SK-N-SH (cell line): ENCODE measurements at regions not wholly inside any gene's neighbourhood (a gene's known extent, or its start where the extent isn't known, plus 50 kb on each side); places are given as distances from the start of the nearest gene placed in this dataset.

Experiments used
- CTCF ChIA-PET: fragments of 300-600, 350-600 bp; formaldehyde crosslinking; extraction: SDS; loops from one replicate; lab custom pipeline; 2021; lab: Yijun Ruan, JAX
- POLR2A ChIA-PET: fragments of 350-600 bp; sonication (Branson Sonifier 250); formaldehyde crosslinking; extraction: SDS; loops from one replicate; lab custom pipeline; 2020; ENCODE audit warnings: antibody characterized with exemption, inconsistent platforms; lab: Yijun Ruan, JAX
- DNase-seq: peaks from one replicate; pipeline ENCODE4 v3.0.0; 2012
- H2AFZ ChIP-seq: fragments of 200-600 bp; sonication (generic); 2 replicates; pipeline ENCODE4 v1.8.1; 2016; ENCODE audit warnings: antibody characterized with exemption, mild to moderate bottlenecking, low read depth
- H3F3A ChIP-seq: fragments of 200-600 bp; sonication (generic); replicated peaks from 2 replicates; pipeline ENCODE3; 2016; ENCODE audit warnings: antibody characterized with exemption, mild to moderate bottlenecking; ENCODE audit not compliant: insufficient read depth
- H3K27ac ChIP-seq, 2 experiments: fragments of 200-500 bp in 1 of 2; fragments of 200-600 bp in 1 of 2; sonication (Bioruptor generic) in 1 of 2; sonication (generic), shearing (Covaris generic) in 1 of 2; 2 replicates each; pipeline versions ENCODE4 v1.5.1 to v1.6.1; 2014 to 2016; ENCODE audit warnings: low read depth in 2 of 2, inconsistent platforms in 1 of 2, low read length in 1 of 2, mild to moderate bottlenecking in 1 of 2, mixed read lengths in 1 of 2
- H3K27me3 ChIP-seq: fragments of 200-600 bp; sonication (generic), shearing (Covaris generic); 2 replicates; pipeline ENCODE4 v1.6.1; 2016; ENCODE audit warnings: mixed run types; ENCODE audit not compliant: insufficient read depth
- H3K36me3 ChIP-seq, 2 experiments: fragments of 200-500 bp in 1 of 2; fragments of 200-600 bp in 1 of 2; sonication (Bioruptor generic) in 1 of 2; sonication (generic) in 1 of 2; replicated peaks in 1 of 2; 2 replicates each; pipeline versions ENCODE3 to v1.5.1; 2014 to 2016; ENCODE audit warnings: low read length in 1 of 2, mild to moderate bottlenecking in 1 of 2; ENCODE audit not compliant: insufficient read depth in 2 of 2, control insufficient read depth in 1 of 2
- H3K4me1 ChIP-seq, 2 experiments: fragments of 200-500 bp in 1 of 2; fragments of 200-600 bp in 1 of 2; sonication (Bioruptor generic) in 1 of 2; sonication (generic), shearing (Covaris generic) in 1 of 2; 2 replicates each; pipeline versions ENCODE4 v1.5.1 to v1.6.1; 2014 to 2016; ENCODE audit warnings: low read depth in 1 of 2, low read length in 1 of 2, mixed run types in 1 of 2; ENCODE audit not compliant: insufficient read depth in 2 of 2, control insufficient read depth in 1 of 2
- H3K4me2 ChIP-seq: fragments of 200-600 bp; sonication (generic), shearing (Covaris generic); 2 replicates; pipeline ENCODE4 v1.6.1; 2017; ENCODE audit warnings: mixed run types
- H3K4me3 ChIP-seq, 2 experiments: fragments of 200-500 bp in 1 of 2; fragments of 200-600 bp in 1 of 2; sonication (Bioruptor generic) in 1 of 2; sonication (generic), shearing (Covaris generic) in 1 of 2; 2 replicates each; pipeline versions ENCODE4 v1.5.1 to v1.8.1; 2014 to 2016; ENCODE audit warnings: low read depth in 2 of 2, inconsistent platforms in 1 of 2, low read length in 1 of 2, mild to moderate bottlenecking in 1 of 2, mixed read lengths in 1 of 2, moderate library complexity in 1 of 2
- H3K79me2 ChIP-seq: fragments of 200-600 bp; sonication (generic); 2 replicates; pipeline ENCODE4 v1.8.1; 2017; ENCODE audit warnings: mild to moderate bottlenecking; ENCODE audit not compliant: insufficient read depth
- H3K9ac ChIP-seq: fragments of 200-600 bp; sonication (generic); 2 replicates; pipeline ENCODE4 v1.6.1; 2017; ENCODE audit warnings: mixed run types
- H3K9me2 ChIP-seq: fragments of 200-600 bp; sonication (generic); 2 replicates; pipeline ENCODE4 v1.6.1; 2017; ENCODE audit warnings: mixed run types
- H3K9me3 ChIP-seq: fragments of 200-600 bp; sonication (generic); 2 replicates; pipeline ENCODE4 v1.6.1; 2017; ENCODE audit warnings: mixed run types, mild to moderate bottlenecking, moderate library complexity
- H4K20me1 ChIP-seq: fragments of 200-600 bp; sonication (generic); 2 replicates; pipeline ENCODE4 v1.6.1; 2017; ENCODE audit warnings: mild to moderate bottlenecking, mixed run types; ENCODE audit not compliant: insufficient read depth
- CHD2 ChIP-seq: fragments of 150-350 bp; IDR thresholded peaks from 2 replicates; pipeline ENCODE4 v1.6.1; 2018; ENCODE audit warnings: low read length; ENCODE audit not compliant: partially characterized antibody
- EP300 ChIP-seq, 2 experiments: IDR thresholded peaks; 2 replicates each; pipeline versions ENCODE4 v1.4.0 to v1.6.1; 2012; ENCODE audit warnings: borderline replicate concordance in 1 of 2, low read depth in 1 of 2, low read length in 1 of 2
- FOSL2 ChIP-seq: IDR thresholded peaks from 2 replicates; pipeline ENCODE4 v1.4.0; 2012; ENCODE audit warnings: low read depth, mild to moderate bottlenecking, moderate library complexity, borderline replicate concordance
- FOXJ3 ChIP-seq: sonication (generic); formaldehyde crosslinking; IDR thresholded peaks from 2 replicates; pipeline ENCODE4 v1.5.1; 2020; ENCODE audit warnings: mild to moderate bottlenecking, missing genetic modification reagents
- FOXM1 ChIP-seq: IDR thresholded peaks from 2 replicates; pipeline ENCODE4 v1.4.0; 2012; ENCODE audit warnings: low read depth, mild to moderate bottlenecking
- GABPA ChIP-seq: IDR thresholded peaks from 2 replicates; pipeline ENCODE4 v1.4.0; 2012; ENCODE audit warnings: low read depth, mild to moderate bottlenecking
- JUND ChIP-seq: IDR thresholded peaks from 2 replicates; pipeline ENCODE4 v1.4.0; 2012
- MAX ChIP-seq: IDR thresholded peaks from 2 replicates; pipeline ENCODE4 v1.4.0; 2012; ENCODE audit warnings: low read depth
- MEF2A ChIP-seq: IDR thresholded peaks from 2 replicates; pipeline ENCODE4 v1.4.0; 2012; ENCODE audit warnings: low read depth, borderline replicate concordance
- MXI1 ChIP-seq: IDR thresholded peaks from 2 replicates; pipeline ENCODE4 v1.6.1; 2012; ENCODE audit warnings: mild to moderate bottlenecking, low read depth, low read length, improper control_type of control experiment
- NRF1 ChIP-seq: IDR thresholded peaks from 2 replicates; pipeline ENCODE4 v1.6.1; 2012; ENCODE audit warnings: low read depth, mild to moderate bottlenecking, low read length
- REST ChIP-seq: IDR thresholded peaks from 2 replicates; pipeline ENCODE4 v1.6.1; 2012; ENCODE audit warnings: mild to moderate bottlenecking, low read depth, low read length, moderate library complexity
- RXRA ChIP-seq: IDR thresholded peaks from 2 replicates; pipeline ENCODE4 v1.4.0; 2012; ENCODE audit warnings: low read depth, mild to moderate bottlenecking, borderline replicate concordance
- SIN3A ChIP-seq: IDR thresholded peaks from 2 replicates; pipeline ENCODE4 v1.6.1; 2012; ENCODE audit warnings: low read depth, mild to moderate bottlenecking, low read length, moderate library complexity, borderline replicate concordance
- TAF1 ChIP-seq: IDR thresholded peaks from 2 replicates; pipeline ENCODE4 v1.6.1; 2012; ENCODE audit warnings: low read depth, mild to moderate bottlenecking, low read length, moderate library complexity, borderline replicate concordance
- TCF12 ChIP-seq: IDR thresholded peaks from 2 replicates; pipeline ENCODE4 v1.4.0; 2012
- TEAD4 ChIP-seq: IDR thresholded peaks from 2 replicates; pipeline ENCODE4 v1.4.0; 2012; ENCODE audit warnings: mild to moderate bottlenecking, borderline replicate concordance; ENCODE audit not compliant: insufficient read depth
- USF1 ChIP-seq: IDR thresholded peaks from 2 replicates; pipeline ENCODE4 v1.4.0; 2012; ENCODE audit warnings: low read depth, borderline replicate concordance
- ZBTB33 ChIP-seq: IDR thresholded peaks from 2 replicates; pipeline ENCODE4 v1.4.0; 2012; ENCODE audit warnings: low read depth, borderline replicate concordance
- whole genome bisulfite sequencing: methylation state at CpG from one replicate; pipeline ENCODE4 v1.1.6; 2017; ENCODE audit warnings: low lambda C conversion rate; 5-methylcytosine and 5-hydroxymethylcytosine counted together
- TF ChIP-seq, protein P1 (sequence below): fragments of 150-350 bp; IDR thresholded peaks from 2 replicates; pipeline ENCODE4 v1.6.1; 2017; ENCODE audit warnings: antibody characterized with exemption, low read length, low read depth, borderline replicate concordance

- Histone ChIP-seq H3K9me3 (no peaks in the 10 kb centered on the region), H3K4me2 (no peak overlapping the region), H2AFZ (no peak overlapping the region), H3K4me3 (no peak overlapping the region), H3K27me3 (no peaks in the 10 kb centered on the region), H3K9me2 (no peaks in the 10 kb centered on the region), H3K9ac (no peak overlapping the region), H3K79me2 (no peaks in the 10 kb centered on the region), H3K27ac (peak overlapping the region in 1 of 2 experiments; percentile 40; a peak in 1 of 4 replicates), H3F3A (peaks cover 16% of the 10 kb centered on the region), H3K36me3 (no peaks in the 10 kb centered on the region), H4K20me1 (no peaks in the 10 kb centered on the region), H3K4me1 (peaks cover 19 to 33% of the 10 kb centered on the region in 2 experiments)
- WGBS, result 95% methylated on average over 2 of the region's 2 CpGs
- TF ChIP-seq FOSL2 (no peak), FOXJ3 (CRISPR knock-in tag) (no peak), MAX (no peak), MXI1 (no peak), TCF12 (no peak)
- DNase-seq, result no peak
- ChIA-PET CTCF (interaction anchor here (1.0 to 6.7 kb wide), 3 partner anchors 8 to 167 kb away, joined by 4 to 57 read pairs (median 4); no protein-coding TSS in a partner anchor), POLR2A (interaction anchor here (1.0 kb wide), 1 partner anchor 223 kb away, joined by 3 read pairs; no protein-coding TSS in a partner anchor)
Observed at GRCh38 chr3:57003676-57004075, 56.8 kb upstream of the SPATA12 start.

GRCh38 chr3:57001356-57001755, 59.1 kb upstream of the SPATA12 start:
- no peak overlapping the region for H3K4me3 ChIP-seq
- WGBS, result 96% methylated on average over 5 of the region's 5 CpGs
- DNase-seq, result no peak
- H3K27me3 ChIP-seq, result no peaks in the 10 kb centered on the region
- TF ChIP-seq FOSL2 (no peak), NRF1 (no peak), TEAD4 (no peak), MEF2A (no peak), REST (no peak), TCF12 (no peak), JUND (no peak), CHD2 (no peak), EP300 (IDR thresholded peaks at IDR 0.05; ENCODE audit: borderline replicate concordance in 1 of 2, low read depth in 1 of 2, low read length in 1 of 2) (no peak), SIN3A (no peak), TAF1 (no peak), MXI1 (no peak), GABPA (no peak), RXRA (no peak), ZBTB33 (no peak), USF1 (no peak), FOXM1 (no peak)
- TF ChIP-seq, protein P1, sequence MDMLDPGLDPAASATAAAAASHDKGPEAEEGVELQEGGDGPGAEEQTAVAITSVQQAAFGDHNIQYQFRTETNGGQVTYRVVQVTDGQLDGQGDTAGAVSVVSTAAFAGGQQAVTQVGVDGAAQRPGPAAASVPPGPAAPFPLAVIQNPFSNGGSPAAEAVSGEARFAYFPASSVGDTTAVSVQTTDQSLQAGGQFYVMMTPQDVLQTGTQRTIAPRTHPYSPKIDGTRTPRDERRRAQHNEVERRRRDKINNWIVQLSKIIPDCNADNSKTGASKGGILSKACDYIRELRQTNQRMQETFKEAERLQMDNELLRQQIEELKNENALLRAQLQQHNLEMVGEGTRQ, result no peak
- H2AFZ ChIP-seq, result no peak overlapping the region
- no peaks in the 10 kb centered on the region for H3F3A ChIP-seq
- ChIA-PET POLR2A (no interaction called here), CTCF (interaction anchor here (0.8 to 1.7 kb wide), 2 partner anchors 12 to 299 kb away, joined by 3 to 9 read pairs; no protein-coding TSS in a partner anchor)
- H3K9me2 ChIP-seq, result no peaks in the 10 kb centered on the region
- no peak overlapping the region for H3K27ac ChIP-seq
- H3K79me2 ChIP-seq, result no peaks in the 10 kb centered on the region
- no peaks in the 10 kb centered on the region for H4K20me1 ChIP-seq
- H3K4me2 ChIP-seq, result no peak overlapping the region
- H3K4me1 ChIP-seq, result peaks cover 0 to 12% of the 10 kb centered on the region in 2 experiments; a peak in 1 of 4 replicates
- no peaks in the 10 kb centered on the region for H3K36me3 ChIP-seq
- no peak overlapping the region for H3K9ac ChIP-seq
- H3K9me3 ChIP-seq, result no peaks in the 10 kb centered on the region
